ENCODE measurements at regions not wholly inside any gene's neighbourhood (a gene's known extent, or its start where the extent isn't known, plus 50 kb on each side); places are given as distances from the start of the nearest gene placed in this dataset.

DNA sequence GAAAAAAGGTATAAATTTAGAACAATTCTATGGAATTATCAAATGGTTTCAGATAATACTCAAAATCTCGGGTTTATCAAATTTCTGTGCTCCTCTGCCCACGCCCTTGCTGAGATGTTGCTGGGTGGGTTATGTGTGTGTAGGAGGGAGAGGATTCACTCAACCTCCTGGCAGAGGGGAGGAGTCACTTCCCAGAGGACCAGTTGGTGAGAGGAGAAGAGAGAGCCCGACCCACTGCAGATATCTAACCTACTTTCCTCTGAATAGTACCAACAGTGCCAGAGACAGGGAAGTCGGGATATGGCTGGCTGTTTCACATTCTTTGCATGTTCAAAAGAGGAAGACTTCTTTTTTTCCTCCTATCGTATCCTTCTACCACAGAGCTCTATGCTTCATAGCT, 187.1 kb upstream of the MAN1A1 start:
- TF ChIP-seq, protein P1, sequence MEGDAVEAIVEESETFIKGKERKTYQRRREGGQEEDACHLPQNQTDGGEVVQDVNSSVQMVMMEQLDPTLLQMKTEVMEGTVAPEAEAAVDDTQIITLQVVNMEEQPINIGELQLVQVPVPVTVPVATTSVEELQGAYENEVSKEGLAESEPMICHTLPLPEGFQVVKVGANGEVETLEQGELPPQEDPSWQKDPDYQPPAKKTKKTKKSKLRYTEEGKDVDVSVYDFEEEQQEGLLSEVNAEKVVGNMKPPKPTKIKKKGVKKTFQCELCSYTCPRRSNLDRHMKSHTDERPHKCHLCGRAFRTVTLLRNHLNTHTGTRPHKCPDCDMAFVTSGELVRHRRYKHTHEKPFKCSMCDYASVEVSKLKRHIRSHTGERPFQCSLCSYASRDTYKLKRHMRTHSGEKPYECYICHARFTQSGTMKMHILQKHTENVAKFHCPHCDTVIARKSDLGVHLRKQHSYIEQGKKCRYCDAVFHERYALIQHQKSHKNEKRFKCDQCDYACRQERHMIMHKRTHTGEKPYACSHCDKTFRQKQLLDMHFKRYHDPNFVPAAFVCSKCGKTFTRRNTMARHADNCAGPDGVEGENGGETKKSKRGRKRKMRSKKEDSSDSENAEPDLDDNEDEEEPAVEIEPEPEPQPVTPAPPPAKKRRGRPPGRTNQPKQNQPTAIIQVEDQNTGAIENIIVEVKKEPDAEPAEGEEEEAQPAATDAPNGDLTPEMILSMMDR (optimal IDR thresholded peaks at IDR 0.05 in 1 of 3, IDR thresholded peaks at IDR 0.05 in 1 of 3, conservative IDR thresholded peaks at IDR 0.05 in 1 of 3; ENCODE audit: extremely low read depth in 1 of 3, insufficient read depth in 2 of 3, low read length in 3 of 3), result no peak
- no peak for TF ChIP-seq EZH2 (IDR thresholded peaks at IDR 0.05; ENCODE audit: low read length)

Measured in keratinocyte (primary cell).